Endothelial cell of umbilical vein (primary cell): ENCODE measurements at regions not wholly inside any gene's neighbourhood (a gene's known extent, or its start where the extent isn't known, plus 50 kb on each side); places are given as distances from the start of the nearest gene placed in this dataset.

Experiments used
- BruUV-seq: library from RNA; stranded (reverse); fragments of 400-500 nt; replicated peaks from 2 replicates; lab custom pipeline; 2021; lab: Mats Ljungman, UMichigan
- CTCF ChIA-PET: fragments of 300-600, 350-600 bp; sonication (Branson Sonifier 250); formaldehyde crosslinking; loops from one replicate; lab custom pipeline; 2021; ENCODE audit warnings: antibody characterized with exemption, inconsistent platforms; lab: Charles Lee
- POLR2A ChIA-PET: fragments of 300-600, 350-600 bp; sonication (Branson Sonifier 250); formaldehyde crosslinking; loops from one replicate; lab custom pipeline; 2021; ENCODE audit warnings: antibody characterized with exemption, inconsistent platforms; lab: Charles Lee
- DNase-seq: peaks from one replicate; pipeline ENCODE4 v3.0.0-alpha.2; 2011; ENCODE audit warnings: low read depth, low spot score
- FAIRE-seq: peaks from 2 replicates; lab custom pipeline; 2011; peaks lifted over from hg19 to GRCh38; lab: Jason Lieb, UNC
- H2AFZ ChIP-seq: 2 replicates; pipeline ENCODE4 v1.6.0; 2012; ENCODE audit warnings: low read depth, low read length, control low read depth, inconsistent platforms
- H3K27ac ChIP-seq: 2 replicates; pipeline ENCODE4 v1.5.1; 2011; ENCODE audit warnings: low read depth, mild to moderate bottlenecking, control low read depth, low read length, moderate library complexity; ENCODE audit not compliant: insufficient read depth
- H3K27me3 ChIP-seq, 2 experiments: 2 replicates each; pipeline versions ENCODE4 v1.6.0 to v1.6.1; 2011; ENCODE audit warnings: low read length in 2 of 2, mixed read lengths in 1 of 2; ENCODE audit not compliant: control insufficient read depth in 2 of 2, insufficient read depth in 2 of 2
- H3K36me3 ChIP-seq, 2 experiments: 2 replicates in 1 of 2; 3 replicates in 1 of 2; pipeline ENCODE4 v1.5.1; 2011; ENCODE audit warnings: low read length in 2 of 2, mild to moderate bottlenecking in 1 of 2, moderate library complexity in 1 of 2; ENCODE audit not compliant: control insufficient read depth in 2 of 2, insufficient read depth in 2 of 2; ENCODE audit errors: extremely low read depth in 1 of 2
- H3K4me1 ChIP-seq: 3 replicates; pipeline ENCODE4 v1.5.1; 2011; ENCODE audit warnings: mild to moderate bottlenecking, low read length; ENCODE audit not compliant: control insufficient read depth, insufficient read depth; ENCODE audit errors: extremely low read depth
- H3K4me2 ChIP-seq: 2 replicates; pipeline ENCODE4 v1.6.1; 2011; ENCODE audit warnings: low read length, control low read depth, mixed read lengths; ENCODE audit not compliant: insufficient read depth
- H3K4me3 ChIP-seq, 3 experiments: fragments of 200-600 bp in 1 of 3; sonication (generic), shearing (Covaris generic) in 1 of 3; replicated peaks in 1 of 3; 2 replicates each; pipeline ENCODE4 v1.5.1; 2011 to 2016; ENCODE audit warnings: control low read depth in 3 of 3, low read length in 3 of 3, mild to moderate bottlenecking in 2 of 3, inconsistent platforms in 1 of 3, low read depth in 1 of 3, moderate library complexity in 1 of 3; ENCODE audit not compliant: insufficient read depth in 1 of 3
- H3K79me2 ChIP-seq: 2 replicates; pipeline ENCODE4 v1.6.0; 2012; ENCODE audit warnings: low read length, inconsistent platforms; ENCODE audit not compliant: control insufficient read depth, insufficient read depth
- H3K9ac ChIP-seq: replicated peaks from 2 replicates; pipeline ENCODE3; 2011; ENCODE audit warnings: low read length, control low read depth; ENCODE audit not compliant: insufficient read depth; ENCODE audit errors: extremely low read depth
- H3K9me1 ChIP-seq: replicated peaks from 3 replicates; pipeline ENCODE4 v1.6.0; 2011; ENCODE audit warnings: mild to moderate bottlenecking, low read length; ENCODE audit not compliant: control insufficient read depth, insufficient read depth; ENCODE audit errors: extremely low read depth
- H3K9me3 ChIP-seq: replicated peaks from 2 replicates; pipeline ENCODE4 v1.5.1; 2012; ENCODE audit warnings: low read length, inconsistent platforms; ENCODE audit not compliant: control insufficient read depth, insufficient read depth
- H4K20me1 ChIP-seq: replicated peaks from 2 replicates; pipeline ENCODE3; 2011; ENCODE audit warnings: mild to moderate bottlenecking, low read length; ENCODE audit not compliant: control insufficient read depth, insufficient read depth; ENCODE audit errors: extremely low read depth
- CTCF ChIP-seq, 2 donors: IDR thresholded peaks; 1 replicate in 1 of 2; 2 replicates in 1 of 2; pipeline ENCODE4 v1.5.1; 2011; ENCODE audit warnings: low read length in 2 of 2, mild to moderate bottlenecking in 2 of 2, moderate library complexity in 2 of 2, control low read depth in 1 of 2, inconsistent platforms in 1 of 2, low read depth in 1 of 2; ENCODE audit not compliant: insufficient read depth in 1 of 2; ENCODE audit errors: extremely low read depth in 1 of 2
- EZH2 ChIP-seq: IDR thresholded peaks from 2 replicates; pipeline ENCODE4 v1.6.1; 2012; ENCODE audit warnings: borderline replicate concordance, low read depth, mild to moderate bottlenecking, moderate library complexity, low read length, inconsistent platforms; ENCODE audit not compliant: severe bottlenecking
- FOS ChIP-seq: IDR thresholded peaks from 2 replicates; pipeline ENCODE4 v1.6.1; 2011; ENCODE audit warnings: mild to moderate bottlenecking, low read length, moderate library complexity, borderline replicate concordance; ENCODE audit not compliant: insufficient read depth
- GATA2 ChIP-seq: IDR thresholded peaks from 2 replicates; pipeline ENCODE4 v1.7.0; 2011; ENCODE audit warnings: low read depth, mild to moderate bottlenecking, moderate library complexity, mixed read lengths, low read length; ENCODE audit not compliant: insufficient read length, insufficient read depth
- JUN ChIP-seq: IDR thresholded peaks from 2 replicates; pipeline ENCODE4 v1.6.1; 2011; ENCODE audit warnings: borderline replicate concordance, low read depth; ENCODE audit not compliant: insufficient read length, insufficient read depth
- MAX ChIP-seq: IDR thresholded peaks from 2 replicates; pipeline ENCODE4 v1.6.1; 2011; ENCODE audit not compliant: insufficient read depth, insufficient read length
- MYC ChIP-seq: IDR thresholded peaks from one replicate; pipeline ENCODE4 v1.6.1; 2011; ENCODE audit warnings: mild to moderate bottlenecking, low read depth, low read length
- POLR2A ChIP-seq: IDR thresholded peaks from 2 replicates; pipeline ENCODE4 v1.6.1; 2012; ENCODE audit warnings: low read depth, mild to moderate bottlenecking, control low read depth, low read length
- POLR2AphosphoS5 ChIP-seq: IDR thresholded peaks from 2 replicates; pipeline ENCODE4 v1.6.1; 2012; ENCODE audit warnings: low read depth, mild to moderate bottlenecking, control low read depth, low read length, moderate library complexity; ENCODE audit not compliant: insufficient read depth
- dilution Hi-C: fragments of 300-500 bp; cut with MboI; formaldehyde crosslinking; loops from one replicate; pipeline ENCODE4 v1.15.0; 2019; ENCODE audit warnings: low sequenced_read_pairs; ENCODE audit not compliant: extremely low pct_ligation_motif_present
- intact Hi-C: fragments of 100-400 bp; cut with micrococcal nuclease; formaldehyde crosslinking; loops from one replicate; pipeline ENCODE4 v1.10.0; 2022

- TF ChIP-seq POLR2AphosphoS5 (no peak), MYC (no peak), JUN (no peak), GATA2 (no peak), POLR2A (no peak), CTCF (IDR thresholded peaks at IDR 0.05; ENCODE audit: extremely low read depth in 1 of 2, insufficient read depth in 1 of 2, low read depth in 1 of 2, low read length in 2 of 2) (no peak), EZH2 (no peak), MAX (no peak), FOS (no peak)
- Histone ChIP-seq H3K9me3 (no peaks in the 10 kb centered on the region), H3K27me3 (no peaks in the 10 kb centered on the region), H3K9ac (no peak overlapping the region), H2AFZ (no peak overlapping the region), H3K27ac (no peak overlapping the region), H3K4me2 (no peak overlapping the region), H3K4me1 (peaks cover 6% of the 10 kb centered on the region), H3K36me3 (no peaks in the 10 kb centered on the region), H3K4me3 (no peak overlapping the region), H3K79me2 (no peaks in the 10 kb centered on the region), H4K20me1 (no peaks in the 10 kb centered on the region), H3K9me1 (no peaks in the 10 kb centered on the region)
- ChIA-PET POLR2A (no interaction called here), CTCF (interaction anchor here (1.1 kb wide), 1 partner anchor 11 kb away, joined by 3 read pairs; no protein-coding TSS in a partner anchor)
- BruUV-seq: no TSS peak
- DNase-seq (no peak), FAIRE-seq (no peak)
- intact Hi-C loops (loop anchor here (5.0 kb wide), 1 partner anchor 1647 kb away; no protein-coding TSS in a partner anchor), dilution Hi-C loops (no loop called here)
Observed at GRCh38 chr11:121839781-121840180, 276.2 kb downstream of the BLID start.
